Endothelial cell of umbilical vein (primary cell): ENCODE measurements at regions not wholly inside any gene's neighbourhood (a gene's known extent, or its start where the extent isn't known, plus 50 kb on each side); places are given as distances from the start of the nearest gene placed in this dataset.

Source experiments
- EZH2 ChIP-seq: IDR thresholded peaks from 2 replicates; pipeline ENCODE4 v1.6.1; 2012; ENCODE audit warnings: borderline replicate concordance, low read depth, mild to moderate bottlenecking, moderate library complexity, low read length, inconsistent platforms; ENCODE audit not compliant: severe bottlenecking
- GATA2 ChIP-seq: IDR thresholded peaks from 2 replicates; pipeline ENCODE4 v1.7.0; 2011; ENCODE audit warnings: low read depth, mild to moderate bottlenecking, moderate library complexity, mixed read lengths, low read length; ENCODE audit not compliant: insufficient read length, insufficient read depth
- JUN ChIP-seq: IDR thresholded peaks from 2 replicates; pipeline ENCODE4 v1.6.1; 2011; ENCODE audit warnings: borderline replicate concordance, low read depth; ENCODE audit not compliant: insufficient read length, insufficient read depth
- POLR2A ChIP-seq: IDR thresholded peaks from 2 replicates; pipeline ENCODE4 v1.6.1; 2012; ENCODE audit warnings: low read depth, mild to moderate bottlenecking, control low read depth, low read length
- POLR2AphosphoS5 ChIP-seq: IDR thresholded peaks from 2 replicates; pipeline ENCODE4 v1.6.1; 2012; ENCODE audit warnings: low read depth, mild to moderate bottlenecking, control low read depth, low read length, moderate library complexity; ENCODE audit not compliant: insufficient read depth
- TF ChIP-seq, protein P1 (sequence below), 2 donors: IDR thresholded peaks; 1 replicate in 1 of 2; 2 replicates in 1 of 2; pipeline ENCODE4 v1.5.1; 2011; ENCODE audit warnings: low read length in 2 of 2, mild to moderate bottlenecking in 2 of 2, moderate library complexity in 2 of 2, control low read depth in 1 of 2, inconsistent platforms in 1 of 2, low read depth in 1 of 2; ENCODE audit not compliant: insufficient read depth in 1 of 2; ENCODE audit errors: extremely low read depth in 1 of 2

DNA sequence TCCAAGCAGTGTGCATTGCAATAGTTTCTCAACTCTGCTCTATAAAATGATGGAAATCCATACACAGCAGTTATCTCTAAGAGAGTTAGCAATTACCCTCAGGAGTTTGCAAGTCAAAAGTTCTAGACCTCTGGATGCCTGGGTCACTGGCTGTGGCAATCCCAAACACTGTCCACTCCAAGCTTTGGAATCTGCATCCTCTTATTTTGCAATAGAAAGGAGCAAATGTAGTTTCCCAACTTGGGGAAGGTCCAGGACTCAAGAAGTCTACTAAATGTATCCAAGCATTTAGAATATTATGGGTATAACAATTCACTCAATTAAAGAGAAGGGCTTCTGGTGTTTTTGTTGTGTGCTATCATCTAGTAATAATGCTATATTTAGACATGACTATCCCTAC lies 131.3 kb upstream of the NRP1 start:
- TF ChIP-seq, protein P1, sequence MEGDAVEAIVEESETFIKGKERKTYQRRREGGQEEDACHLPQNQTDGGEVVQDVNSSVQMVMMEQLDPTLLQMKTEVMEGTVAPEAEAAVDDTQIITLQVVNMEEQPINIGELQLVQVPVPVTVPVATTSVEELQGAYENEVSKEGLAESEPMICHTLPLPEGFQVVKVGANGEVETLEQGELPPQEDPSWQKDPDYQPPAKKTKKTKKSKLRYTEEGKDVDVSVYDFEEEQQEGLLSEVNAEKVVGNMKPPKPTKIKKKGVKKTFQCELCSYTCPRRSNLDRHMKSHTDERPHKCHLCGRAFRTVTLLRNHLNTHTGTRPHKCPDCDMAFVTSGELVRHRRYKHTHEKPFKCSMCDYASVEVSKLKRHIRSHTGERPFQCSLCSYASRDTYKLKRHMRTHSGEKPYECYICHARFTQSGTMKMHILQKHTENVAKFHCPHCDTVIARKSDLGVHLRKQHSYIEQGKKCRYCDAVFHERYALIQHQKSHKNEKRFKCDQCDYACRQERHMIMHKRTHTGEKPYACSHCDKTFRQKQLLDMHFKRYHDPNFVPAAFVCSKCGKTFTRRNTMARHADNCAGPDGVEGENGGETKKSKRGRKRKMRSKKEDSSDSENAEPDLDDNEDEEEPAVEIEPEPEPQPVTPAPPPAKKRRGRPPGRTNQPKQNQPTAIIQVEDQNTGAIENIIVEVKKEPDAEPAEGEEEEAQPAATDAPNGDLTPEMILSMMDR (IDR thresholded peaks at IDR 0.05; ENCODE audit: extremely low read depth in 1 of 2, insufficient read depth in 1 of 2, low read depth in 1 of 2, low read length in 2 of 2): no peak
- TF ChIP-seq POLR2A (no peak), JUN (no peak), GATA2 (no peak), POLR2AphosphoS5 (no peak), EZH2 (no peak)
